GM21576 (cell line): ENCODE measurements at regions not wholly inside any gene's neighbourhood (a gene's known extent, or its start where the extent isn't known, plus 50 kb on each side); places are given as distances from the start of the nearest gene placed in this dataset.
"Not testable (repeated sequence)": the region's sequence is repeated elsewhere in the genome, so short reads cannot be mapped to it uniquely, and the experiment has no call there.

Experiments
- ATAC-seq: cut with Tn5 transposase; IDR thresholded peaks from one replicate; pipeline ENCODE4 v1.9.1; 2021; ENCODE audit warnings: mild to moderate bottlenecking, moderate library complexity; ENCODE audit not compliant: unreplicated experiment

DNA sequence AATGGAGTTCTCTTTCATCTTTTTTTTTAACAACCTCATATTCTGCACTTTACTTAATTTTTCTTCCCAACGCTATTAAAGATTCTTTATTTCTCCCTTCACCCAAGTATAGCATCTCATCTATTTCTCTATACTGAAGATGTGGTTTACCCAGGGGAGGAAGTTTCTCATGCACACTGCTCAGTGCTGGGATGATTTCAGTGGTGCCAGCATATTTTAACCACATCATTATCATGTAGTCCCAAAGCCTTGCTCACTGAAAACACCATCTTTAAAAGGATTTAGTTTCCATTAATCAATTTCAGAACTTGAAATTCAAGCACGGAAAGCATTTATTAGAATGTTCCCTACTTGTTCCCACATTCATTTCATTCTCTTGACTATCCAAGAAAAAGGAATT, 725.7 kb downstream of the USP25 start:
- ATAC-seq, result no peak

DNA sequence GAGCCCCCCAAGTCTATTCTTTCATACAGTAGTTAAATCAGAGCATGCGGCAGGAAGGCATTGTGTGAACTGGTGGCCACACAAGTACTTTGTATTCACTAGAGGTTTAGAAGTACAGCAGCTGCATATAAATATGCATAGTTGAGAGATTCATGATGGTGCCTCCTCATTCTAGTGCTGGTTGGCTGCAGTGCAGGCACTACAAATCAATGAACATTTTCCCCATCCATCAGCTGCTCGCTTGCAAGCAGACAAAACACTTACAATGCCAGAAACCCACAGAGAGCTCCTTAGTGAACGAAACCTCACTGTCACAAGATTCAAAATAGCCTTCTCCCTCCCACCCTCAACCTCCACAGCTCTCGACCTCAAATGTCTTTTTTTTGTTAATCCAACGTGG, 726.2 kb downstream of the USP25 start:
- no peak for ATAC-seq

- no peak for ATAC-seq
Observed at GRCh38 chr21:16457498-16457897, 727.7 kb downstream of the USP25 start.

- ATAC-seq, result no peak
Observed at GRCh38 chr21:16460936-16461335, 731.2 kb downstream of the USP25 start.

GRCh38 chr21:16464211-16464889, 734.6 kb downstream of the USP25 start:
- not testable (repeated sequence) for ATAC-seq

- no peak for ATAC-seq
Observed at GRCh38 chr21:16468184-16468583, 738.4 kb downstream of the USP25 start.

- ATAC-seq, result no peak
Observed at GRCh38 chr21:16473988-16474387, 744.2 kb downstream of the USP25 start.

- ATAC-seq, result no peak
Observed at GRCh38 chr21:16476056-16476825, 746.5 kb downstream of the USP25 start.

DNA sequence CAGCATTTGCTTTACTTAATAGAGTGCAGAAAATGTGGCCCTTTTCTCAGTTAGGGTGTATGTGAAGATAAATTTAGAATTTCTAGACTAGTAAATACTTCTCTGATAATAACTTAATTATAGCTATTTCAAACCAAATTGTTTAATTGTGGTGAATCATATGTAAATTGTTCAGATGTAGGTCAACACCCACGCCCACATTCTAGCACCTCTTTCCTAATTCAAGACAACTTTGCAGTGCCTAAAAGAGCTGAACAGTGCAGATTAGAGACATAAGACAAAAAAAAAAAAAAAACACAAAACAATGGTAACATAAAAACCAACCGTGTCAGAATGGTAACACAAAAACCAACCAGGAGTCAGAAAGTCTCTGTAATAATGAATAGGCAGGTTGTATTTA, 758.3 kb downstream of the USP25 start:
- ATAC-seq, result no peak

GRCh38 chr21:16492356-16492755, 762.6 kb downstream of the USP25 start:
- ATAC-seq, result no peak

DNA sequence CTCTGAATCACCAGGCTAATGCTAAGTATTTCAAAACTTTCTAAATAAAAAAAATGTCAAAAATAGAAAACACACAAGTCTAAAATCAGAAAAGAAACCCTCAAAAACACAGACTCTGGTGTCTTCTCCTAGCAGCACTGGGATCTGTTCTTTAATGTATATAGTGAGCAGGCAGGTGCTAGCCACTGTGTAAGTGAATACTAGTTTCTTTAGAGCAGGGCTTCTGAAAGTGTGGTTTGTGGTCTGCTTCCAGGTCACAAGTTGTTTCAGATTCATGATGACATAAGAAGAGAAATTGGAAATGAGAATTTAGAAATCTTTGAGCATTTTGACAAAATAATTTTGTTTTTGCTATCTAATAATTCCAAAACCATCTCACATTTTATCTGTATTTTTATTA, 763.1 kb downstream of the USP25 start:
- ATAC-seq, result no peak

GRCh38 chr21:16496609-16497008, 766.8 kb downstream of the USP25 start:
- no peak for ATAC-seq

- no peak for ATAC-seq
Observed at GRCh38 chr21:16500271-16500670, 770.5 kb downstream of the USP25 start.

DNA sequence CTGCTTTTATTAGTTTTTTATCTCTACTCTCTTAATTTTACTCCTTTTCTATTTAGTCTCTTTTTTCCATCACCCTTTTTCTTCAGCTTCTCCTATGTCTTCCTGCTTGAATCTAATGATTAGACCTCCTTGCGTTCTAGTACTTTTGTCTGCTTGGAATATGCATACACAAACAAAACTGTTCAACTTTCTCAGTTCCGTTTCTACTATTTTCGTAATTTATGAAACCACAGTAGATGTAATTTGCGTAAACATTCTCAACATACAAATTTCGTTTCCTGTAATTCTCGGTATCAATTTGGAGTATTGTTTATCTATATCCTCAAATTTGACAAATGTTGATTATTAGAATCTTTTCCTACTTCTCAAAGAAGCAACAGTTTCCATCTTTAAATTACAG, 772.5 kb downstream of the USP25 start:
- no peak for ATAC-seq

DNA sequence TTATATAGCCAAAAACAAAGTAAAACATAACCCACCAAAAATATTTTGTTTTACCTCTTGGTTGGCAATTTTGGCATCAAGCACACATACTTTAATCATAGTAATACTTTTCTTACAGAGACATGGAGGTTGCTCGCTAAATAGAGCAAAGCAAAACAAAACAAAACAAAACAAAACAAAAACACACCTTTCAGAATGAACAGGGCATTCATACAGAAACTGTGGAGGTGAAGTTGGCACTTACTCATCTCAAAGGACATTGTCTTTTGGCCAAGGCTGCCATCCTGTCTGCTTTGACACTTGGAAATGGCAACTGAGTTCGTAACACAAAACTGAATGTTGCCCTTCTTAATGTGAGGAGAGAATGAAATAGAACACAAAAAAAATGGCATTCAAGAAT, 773.1 kb downstream of the USP25 start:
- no peak for ATAC-seq

DNA sequence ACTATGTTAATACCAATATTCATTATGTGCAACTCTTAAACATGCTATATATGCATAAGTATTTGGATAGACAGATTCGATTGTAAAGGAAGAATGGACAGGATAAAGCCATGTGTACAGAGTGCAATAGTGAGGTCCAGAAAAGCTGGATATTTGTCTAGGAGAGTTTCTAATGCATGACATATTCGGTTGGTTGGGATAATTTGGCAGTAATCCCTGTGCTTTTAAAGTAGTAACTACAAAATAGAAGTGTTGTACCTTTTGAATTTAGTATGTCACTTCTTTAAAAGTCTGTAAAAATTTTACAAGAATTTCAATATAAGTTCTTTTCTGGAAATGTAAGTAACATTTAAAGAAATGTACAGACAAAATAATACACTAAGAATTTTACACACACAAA, 774.5 kb downstream of the USP25 start:
- ATAC-seq, result no peak

- ATAC-seq, result no peak
Observed at GRCh38 chr21:16504766-16505165, 775.0 kb downstream of the USP25 start.

- ATAC-seq, result no peak
Observed at GRCh38 chr21:16509476-16509875, 779.7 kb downstream of the USP25 start.

DNA sequence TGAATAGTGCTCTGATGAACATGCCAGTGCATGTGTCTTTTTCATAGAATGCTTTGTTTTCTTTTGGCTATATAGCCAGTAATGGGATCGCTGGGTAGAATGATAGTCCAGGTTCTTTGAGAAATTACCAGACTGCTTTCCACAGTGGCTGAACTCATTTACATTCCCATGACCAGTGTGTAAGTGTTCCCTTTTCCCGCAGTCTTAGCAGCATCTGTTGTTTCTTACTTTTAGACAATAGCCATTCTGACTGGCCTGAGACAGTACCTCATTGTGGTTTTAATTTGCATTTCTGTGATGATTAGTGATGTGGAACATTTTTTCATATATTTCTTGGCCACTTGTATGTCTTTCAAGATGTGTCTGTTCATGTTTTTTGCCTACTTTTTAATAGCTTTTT, 784.5 kb downstream of the USP25 start:
- no peak for ATAC-seq

GRCh38 chr21:16517383-16517782, 787.6 kb downstream of the USP25 start:
- no peak for ATAC-seq

- ATAC-seq, result no peak
Observed at GRCh38 chr21:16519036-16519435, 789.3 kb downstream of the USP25 start.

DNA sequence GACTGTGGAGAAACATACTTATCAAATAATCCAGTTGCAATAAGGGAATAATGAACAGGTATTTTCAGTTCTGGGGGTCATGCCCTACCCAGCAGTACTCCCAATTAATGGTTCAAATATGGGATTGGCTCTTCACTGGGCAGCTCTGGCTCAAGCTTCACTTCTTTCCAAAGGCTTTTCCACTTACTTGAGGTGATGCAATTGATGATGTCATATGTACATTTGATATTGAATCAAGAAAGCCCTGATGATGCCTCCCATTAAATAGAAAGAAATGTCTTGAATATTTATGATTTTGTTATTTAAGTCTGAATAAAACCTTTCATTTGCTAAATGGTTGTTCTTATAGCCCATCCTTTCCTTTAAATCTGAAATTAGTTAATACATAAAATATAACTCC, 789.9 kb downstream of the USP25 start:
- no peak for ATAC-seq

GRCh38 chr21:16522548-16522947, 792.8 kb downstream of the USP25 start:
- ATAC-seq, result no peak
